ENCODE measurements at regions not wholly inside any gene's neighbourhood (a gene's known extent, or its start where the extent isn't known, plus 50 kb on each side); places are given as distances from the start of the nearest gene placed in this dataset.

DNA sequence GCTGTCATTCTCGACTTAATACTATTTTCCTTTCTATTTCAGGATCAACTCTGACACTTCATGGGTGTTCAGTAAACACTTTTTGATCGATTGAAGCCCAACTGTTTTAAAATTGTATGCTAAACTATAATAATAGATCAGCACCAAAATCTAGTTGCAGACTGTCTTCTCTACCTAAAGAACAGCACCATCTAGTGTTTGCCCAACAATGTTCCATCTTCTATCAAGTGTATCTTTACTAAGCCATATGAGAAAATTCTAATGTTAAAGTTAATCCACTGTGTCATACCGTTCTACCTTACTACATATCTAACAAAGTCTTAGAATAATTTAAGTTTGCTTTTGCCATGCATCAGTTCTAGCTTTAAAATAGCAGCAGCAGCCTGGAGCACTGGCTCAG is 113.0 kb upstream of the PRDX4 start:
- intact Hi-C loops (cut with DNase I) = loop anchor here in 3 of 10 donors (5.0 to 10.0 kb wide), 4 partner anchors 1417 to 1570 kb away; no protein-coding TSS in a partner anchor
- Histone ChIP-seq H3K4me1 (no peaks in the 10 kb centered on the region), H3K27ac (no peak overlapping the region), H3K27me3 (peaks cover 0 to 13% (median 0%) of the 10 kb centered on the region in 9 donors), H3K36me3 (no peaks in the 10 kb centered on the region), H3K4me3 (no peak overlapping the region), H3K9me3 (peaks cover 0 to 22% (median under 1%) of the 10 kb centered on the region in 12 donors)
- DNase-seq = no peak
- 9 to 18% (median 13%) methylated on average over 3 of the region's 3 CpGs for WGBS, 4 donors
- TF ChIP-seq, protein P1, sequence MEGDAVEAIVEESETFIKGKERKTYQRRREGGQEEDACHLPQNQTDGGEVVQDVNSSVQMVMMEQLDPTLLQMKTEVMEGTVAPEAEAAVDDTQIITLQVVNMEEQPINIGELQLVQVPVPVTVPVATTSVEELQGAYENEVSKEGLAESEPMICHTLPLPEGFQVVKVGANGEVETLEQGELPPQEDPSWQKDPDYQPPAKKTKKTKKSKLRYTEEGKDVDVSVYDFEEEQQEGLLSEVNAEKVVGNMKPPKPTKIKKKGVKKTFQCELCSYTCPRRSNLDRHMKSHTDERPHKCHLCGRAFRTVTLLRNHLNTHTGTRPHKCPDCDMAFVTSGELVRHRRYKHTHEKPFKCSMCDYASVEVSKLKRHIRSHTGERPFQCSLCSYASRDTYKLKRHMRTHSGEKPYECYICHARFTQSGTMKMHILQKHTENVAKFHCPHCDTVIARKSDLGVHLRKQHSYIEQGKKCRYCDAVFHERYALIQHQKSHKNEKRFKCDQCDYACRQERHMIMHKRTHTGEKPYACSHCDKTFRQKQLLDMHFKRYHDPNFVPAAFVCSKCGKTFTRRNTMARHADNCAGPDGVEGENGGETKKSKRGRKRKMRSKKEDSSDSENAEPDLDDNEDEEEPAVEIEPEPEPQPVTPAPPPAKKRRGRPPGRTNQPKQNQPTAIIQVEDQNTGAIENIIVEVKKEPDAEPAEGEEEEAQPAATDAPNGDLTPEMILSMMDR (IDR thresholded peaks at IDR 0.05) = peak in 11 of 12 donors; percentile 25 to 56 (median 45)
- TF ChIP-seq POLR2A (IDR thresholded peaks at IDR 0.05) = no peak
- ATAC-seq = no peak

DNA sequence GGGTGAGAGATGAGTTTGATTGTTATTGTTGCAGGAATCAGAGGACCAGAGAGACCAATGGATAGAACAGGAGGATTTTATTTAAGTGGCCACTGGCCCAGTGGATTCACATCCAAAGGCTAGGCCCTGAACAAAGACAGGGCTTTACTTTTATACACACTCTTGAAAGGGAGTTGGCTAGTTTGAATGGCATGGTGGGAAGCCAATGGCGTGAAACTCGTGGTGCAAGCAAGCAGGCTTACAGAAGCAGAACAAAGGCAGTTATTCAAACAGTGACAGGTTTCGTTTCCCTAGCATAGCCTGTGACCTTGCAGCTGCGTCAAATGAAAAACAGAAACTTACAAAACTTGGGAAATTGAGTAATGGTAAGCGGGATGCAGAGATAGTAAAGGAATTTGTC is 110.2 kb upstream of the PRDX4 start:
- intact Hi-C loops (cut with DNase I) = loop anchor here in 2 of 10 donors (10.0 kb wide), 2 partner anchors 1422 to 1572 kb away; no protein-coding TSS in a partner anchor
- DNase-seq = no peak
- WGBS, 4 donors = 61 to 80% (median 66%) methylated on average over 5 of the region's 5 CpGs
- no peak overlapping the region for H3K4me3 ChIP-seq
- H3K36me3 ChIP-seq = no peaks in the 10 kb centered on the region
- peaks cover 0 to 10% (median 0%) of the 10 kb centered on the region in 9 donors for H3K27me3 ChIP-seq
- ATAC-seq = no peak
- TF ChIP-seq, protein P1 (IDR thresholded peaks at IDR 0.05) = no peak
- no peak for TF ChIP-seq POLR2A (IDR thresholded peaks at IDR 0.05)
- no peak overlapping the region for H3K27ac ChIP-seq
- peaks cover 0 to 38% (median 4%) of the 10 kb centered on the region in 12 donors for H3K9me3 ChIP-seq
- no peaks in the 10 kb centered on the region for H3K4me1 ChIP-seq

DNA sequence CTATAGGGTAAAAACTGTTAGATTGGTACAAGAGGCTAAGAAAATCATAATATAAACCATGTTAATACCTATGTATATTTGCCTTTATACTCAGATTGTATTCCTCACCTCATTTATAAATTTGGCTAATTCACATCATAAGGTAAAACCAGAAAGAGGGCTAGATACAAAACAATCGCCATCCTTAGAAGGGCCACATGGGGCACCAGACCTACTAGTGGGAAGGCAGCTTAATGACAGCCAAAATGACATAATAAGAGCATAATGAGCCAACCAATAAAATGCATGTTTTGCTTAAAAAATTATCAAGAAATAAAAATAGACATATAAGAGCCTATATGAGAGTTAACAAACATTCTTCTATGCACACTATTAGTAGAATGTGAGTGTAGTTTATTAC is 107.3 kb upstream of the PRDX4 start:
- no peaks in the 10 kb centered on the region for H3K4me1 ChIP-seq
- whole genome bisulfite sequencing, 4 donors = 68 to 95% (median 88%) methylated on average over 1 of the region's 1 CpG
- no peak overlapping the region for H3K27ac ChIP-seq
- intact Hi-C loops (cut with DNase I) = loop anchor here in 2 of 10 donors (10.0 kb wide), 2 partner anchors 1425 to 1575 kb away; no protein-coding TSS in a partner anchor
- ATAC-seq (no peak), DNase-seq (no peak)
- no peak for TF ChIP-seq POLR2A (IDR thresholded peaks at IDR 0.05)
- TF ChIP-seq, protein P1 (IDR thresholded peaks at IDR 0.05) = no peak
- peaks cover 0 to 38% (median 4%) of the 10 kb centered on the region in 12 donors for H3K9me3 ChIP-seq
- no peaks in the 10 kb centered on the region for H3K36me3 ChIP-seq
- no peak overlapping the region for H3K4me3 ChIP-seq
- H3K27me3 ChIP-seq = no peaks in the 10 kb centered on the region

DNA sequence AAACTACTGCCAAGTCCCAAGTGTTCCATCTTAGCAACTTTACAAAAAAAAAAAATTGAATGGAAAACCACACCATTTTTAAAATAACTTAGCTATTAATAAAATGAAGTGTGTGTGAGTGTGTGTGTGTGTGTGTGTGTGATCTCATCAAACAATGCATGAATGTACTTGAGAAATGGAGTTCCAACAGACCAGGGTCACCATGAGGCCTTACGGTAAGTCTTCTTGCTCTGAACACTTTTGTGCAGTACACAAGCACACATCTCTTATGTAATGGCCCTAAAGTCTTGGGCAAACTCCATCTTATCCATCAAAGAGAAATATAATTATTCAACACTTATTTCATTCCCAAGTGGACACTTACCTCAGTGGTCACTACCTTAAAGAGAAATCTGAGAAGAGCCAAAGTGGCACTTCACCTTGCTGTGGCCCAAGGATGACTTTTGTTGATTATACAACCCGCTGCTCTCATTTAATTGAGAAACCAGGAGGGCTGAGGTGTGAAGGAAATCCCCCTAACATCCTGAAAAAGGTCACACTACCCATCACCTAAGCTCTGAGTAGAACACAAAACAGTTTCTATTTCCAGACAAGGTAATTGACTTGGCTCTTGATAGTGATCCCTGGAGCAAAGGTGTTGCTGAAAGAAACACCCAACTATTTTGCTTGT is 96.5 kb upstream of the PRDX4 start:
- WGBS, 4 donors = 59 to 89% (median 73%) methylated on average over 2 of the region's 2 CpGs
- ATAC-seq = no peak
- intact Hi-C loops (cut with DNase I) = no loop called here

More for the DNA sequence above, 96.5 kb upstream of the PRDX4 start:
- Histone ChIP-seq H3K36me3 (no peaks in the 10 kb centered on the region), H3K4me1 (no peaks in the 10 kb centered on the region), H3K27me3 (no peaks in the 10 kb centered on the region), H3K9me3 (peaks cover 0 to 10% (median 0%) of the 10 kb centered on the region in 12 donors), H3K27ac (no peak overlapping the region), H3K4me3 (no peak overlapping the region)
- no peak for TF ChIP-seq POLR2A (IDR thresholded peaks at IDR 0.05)
- TF ChIP-seq, protein P1 (IDR thresholded peaks at IDR 0.05) = no peak
- DNase-seq = no peak
